ENCODE measurements at regions not wholly inside any gene's neighbourhood (a gene's known extent, or its start where the extent isn't known, plus 50 kb on each side); places are given as distances from the start of the nearest gene placed in this dataset.
A peak's percentile ranks its signal among the peaks of the same experiment; 100 is the strongest.

DNA sequence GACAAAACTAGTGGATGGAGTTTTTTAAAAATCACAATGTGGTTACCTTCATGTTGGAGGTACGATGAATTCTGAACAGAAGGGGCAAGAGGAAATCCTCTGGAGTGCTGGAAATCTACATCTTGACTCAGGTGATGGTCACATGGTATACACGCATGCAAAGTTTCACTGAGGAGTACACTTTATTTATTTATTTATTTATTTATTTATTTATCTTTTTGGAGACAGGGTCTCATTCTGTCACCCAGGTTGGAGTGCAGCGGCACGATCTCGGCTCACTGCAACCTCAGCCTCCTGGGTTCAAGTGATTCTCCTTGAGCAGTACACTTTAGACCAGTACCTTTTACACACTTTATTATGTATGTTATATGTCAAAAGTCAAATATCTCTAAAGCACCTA lies 645.7 kb upstream of the DIPK2B start:
- DNase-seq (ENCODE audit: low read depth, low spot score), result no peak
- in situ Hi-C loops (cut with HindIII; ENCODE audit: low pct_unique_long_range_greater_than_20kb, low sequenced_read_pairs), result no loop called here

DNA sequence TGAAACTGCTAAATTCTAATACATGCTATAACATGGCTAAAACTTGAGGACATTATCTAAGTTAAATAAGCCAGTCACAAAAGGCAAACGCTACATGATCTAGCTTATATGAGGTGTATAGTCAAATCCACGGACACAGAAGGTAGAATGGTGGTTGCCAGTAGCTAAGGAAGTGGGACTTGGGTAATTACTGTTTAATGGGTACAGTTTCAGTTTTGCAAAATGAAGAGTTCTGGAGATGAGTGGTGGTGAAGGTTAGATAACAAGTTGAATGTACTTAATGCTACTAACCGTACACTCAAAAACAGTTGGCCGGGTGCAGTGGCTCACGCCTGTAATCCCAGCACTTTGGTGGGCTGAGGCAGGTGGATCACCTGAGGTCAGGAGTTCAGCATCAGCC lies 644.5 kb upstream of the DIPK2B start:
- in situ Hi-C loops (cut with HindIII; ENCODE audit: low pct_unique_long_range_greater_than_20kb, low sequenced_read_pairs), result no loop called here
- DNase-seq (ENCODE audit: low read depth, low spot score), result no peak

DNA sequence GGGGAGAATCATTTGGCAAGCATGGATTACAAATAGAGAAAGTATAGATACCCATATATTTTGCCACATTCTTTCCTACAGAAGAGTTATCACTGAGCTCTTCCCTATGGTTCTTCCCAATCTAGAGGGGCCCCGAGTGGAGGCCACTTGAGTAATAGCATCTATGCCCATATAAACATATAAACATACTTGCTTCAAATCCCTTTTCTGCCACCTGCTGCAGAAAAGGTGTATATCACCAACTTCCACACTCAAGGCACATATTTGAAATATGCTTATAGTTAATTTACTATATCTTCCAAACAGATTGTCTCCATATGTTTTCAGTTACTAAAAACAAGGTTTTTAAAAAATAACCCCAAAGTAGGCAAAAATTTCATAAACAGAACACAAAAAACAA lies 642.8 kb upstream of the DIPK2B start:
- in situ Hi-C loops (cut with HindIII; ENCODE audit: low pct_unique_long_range_greater_than_20kb, low sequenced_read_pairs), result no loop called here
- peak; percentile 10 for DNase-seq (ENCODE audit: low read depth, low spot score)

DNA sequence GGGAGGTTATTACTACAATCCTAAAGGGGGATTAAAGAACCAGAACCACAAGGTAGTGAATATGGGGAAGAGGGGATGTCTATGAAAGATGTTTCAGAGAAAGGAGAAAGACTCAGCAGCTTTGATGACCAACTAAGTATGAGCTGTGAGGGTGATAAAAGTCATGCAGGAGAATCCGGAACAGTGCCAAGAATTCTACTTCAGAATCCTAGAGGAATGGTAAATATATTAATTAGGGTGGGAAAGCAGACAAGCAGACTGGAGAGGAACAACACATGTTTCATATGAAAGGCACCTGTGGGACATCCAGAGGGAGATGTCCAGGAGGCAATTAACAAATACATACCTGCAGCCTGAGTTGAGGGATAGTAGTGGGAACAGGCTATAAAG lies 642.2 kb upstream of the DIPK2B start:
- in situ Hi-C loops (cut with HindIII; ENCODE audit: low pct_unique_long_range_greater_than_20kb, low sequenced_read_pairs), result no loop called here

DNA sequence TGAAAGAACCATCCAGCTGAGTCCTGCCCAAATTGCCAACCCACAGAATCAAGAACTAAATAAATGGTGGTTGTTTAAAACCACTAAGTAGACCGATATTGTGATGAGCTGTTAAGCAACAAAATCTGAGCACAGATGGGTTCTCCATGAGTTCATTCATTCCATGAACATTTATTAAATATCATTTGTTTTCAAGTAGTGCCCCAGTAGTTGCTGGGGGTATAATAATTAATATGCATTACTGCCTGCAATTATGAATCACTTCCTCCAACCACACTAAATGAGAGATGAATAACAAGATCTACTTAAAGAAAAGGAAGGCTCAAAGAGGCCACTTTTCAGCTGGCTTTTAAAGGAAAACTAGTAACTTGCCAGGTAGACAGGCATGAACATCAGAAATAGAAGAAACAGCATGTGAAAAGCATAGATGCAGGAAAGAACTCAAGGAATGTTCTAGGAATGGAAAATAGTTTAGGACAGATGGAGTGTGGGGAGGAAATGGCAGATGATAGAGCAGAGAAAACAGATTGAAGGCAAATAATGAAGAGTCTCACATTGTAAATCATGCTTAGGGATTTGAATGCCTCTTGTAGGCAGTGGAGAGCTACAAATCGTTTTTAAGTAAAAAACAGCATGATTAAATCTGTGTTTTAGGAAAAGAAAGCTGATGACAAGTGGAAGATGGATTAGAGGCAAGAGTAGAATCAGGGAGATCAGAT lies 641.7 kb upstream of the DIPK2B start:
- in situ Hi-C loops (cut with HindIII; ENCODE audit: low pct_unique_long_range_greater_than_20kb, low sequenced_read_pairs), result no loop called here

More for the DNA sequence above, 642.2 kb upstream of the DIPK2B start:
- no peak for DNase-seq (ENCODE audit: low read depth, low spot score)

DNA sequence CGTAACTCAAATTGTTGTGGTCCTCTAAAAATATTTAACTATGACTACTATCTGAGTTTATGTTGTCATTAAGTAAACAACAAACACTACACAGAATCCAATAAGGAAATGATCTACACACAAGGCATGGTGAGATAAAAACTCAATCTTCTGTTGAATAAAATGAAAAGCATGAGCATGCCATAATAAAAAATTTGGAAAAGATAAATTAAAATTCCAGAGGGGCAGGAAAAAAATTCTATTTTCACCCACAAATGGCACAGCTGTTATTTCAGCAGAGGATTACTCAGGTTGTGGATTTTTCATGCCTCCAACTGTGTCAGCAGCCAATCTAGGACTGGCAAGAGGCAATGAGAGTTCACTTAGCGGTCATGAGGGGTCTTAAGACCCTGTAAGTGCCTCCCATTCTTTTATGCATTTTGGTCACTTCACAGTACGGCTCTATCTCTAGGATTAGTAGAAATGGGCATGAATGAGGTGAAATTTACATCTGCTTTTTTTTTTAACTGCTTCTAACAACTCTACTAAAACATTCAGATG lies 639.8 kb upstream of the DIPK2B start:
- in situ Hi-C loops (cut with HindIII; ENCODE audit: low pct_unique_long_range_greater_than_20kb, low sequenced_read_pairs), result no loop called here
- no peak for DNase-seq (ENCODE audit: low read depth, low spot score)

More for the DNA sequence above, 641.7 kb upstream of the DIPK2B start:
- no peak for DNase-seq (ENCODE audit: low read depth, low spot score)

DNA sequence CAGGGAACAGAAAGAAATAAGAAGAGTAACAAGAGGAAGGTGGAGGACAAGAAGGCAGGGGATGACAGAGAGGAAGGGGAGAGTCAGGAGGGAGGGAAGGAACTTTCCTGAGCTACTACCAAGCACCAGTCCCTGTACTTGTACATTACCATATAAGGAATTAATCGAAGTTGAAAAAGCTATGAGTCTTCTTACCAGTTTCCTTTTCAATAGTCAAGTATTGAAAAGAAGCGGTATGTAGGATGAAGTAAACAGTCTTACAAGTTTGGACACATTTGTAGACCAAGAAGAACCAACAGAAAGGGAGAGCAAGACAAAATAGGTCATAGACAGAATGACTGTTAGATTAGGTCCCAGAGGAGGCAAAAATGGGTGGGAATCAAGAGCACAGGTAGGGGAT lies 629.7 kb upstream of the DIPK2B start:
- DNase-seq (ENCODE audit: low read depth, low spot score), result no peak
- in situ Hi-C loops (cut with HindIII; ENCODE audit: low pct_unique_long_range_greater_than_20kb, low sequenced_read_pairs), result no loop called here

DNA sequence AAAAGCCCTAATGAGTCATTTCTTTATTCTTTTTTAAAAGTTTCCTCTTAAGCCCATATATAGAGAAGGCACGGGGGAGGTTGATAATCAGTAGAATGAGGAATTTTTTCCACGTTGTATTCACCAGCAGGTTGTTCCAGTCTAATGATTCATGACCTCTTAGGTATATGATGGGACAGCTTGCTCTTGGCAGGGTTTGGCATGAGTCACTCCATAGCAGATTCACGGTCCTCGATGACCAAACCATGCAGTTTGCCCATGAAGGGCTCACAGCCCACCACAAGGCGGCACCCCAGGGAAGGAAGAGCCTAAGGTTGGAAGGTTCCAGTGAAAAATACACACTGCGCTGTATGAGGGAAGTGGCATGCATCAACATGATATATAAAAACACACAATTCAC lies 623.8 kb upstream of the DIPK2B start:
- in situ Hi-C loops (cut with HindIII; ENCODE audit: low pct_unique_long_range_greater_than_20kb, low sequenced_read_pairs), result no loop called here
- DNase-seq (ENCODE audit: low read depth, low spot score), result peak; percentile 64

DNA sequence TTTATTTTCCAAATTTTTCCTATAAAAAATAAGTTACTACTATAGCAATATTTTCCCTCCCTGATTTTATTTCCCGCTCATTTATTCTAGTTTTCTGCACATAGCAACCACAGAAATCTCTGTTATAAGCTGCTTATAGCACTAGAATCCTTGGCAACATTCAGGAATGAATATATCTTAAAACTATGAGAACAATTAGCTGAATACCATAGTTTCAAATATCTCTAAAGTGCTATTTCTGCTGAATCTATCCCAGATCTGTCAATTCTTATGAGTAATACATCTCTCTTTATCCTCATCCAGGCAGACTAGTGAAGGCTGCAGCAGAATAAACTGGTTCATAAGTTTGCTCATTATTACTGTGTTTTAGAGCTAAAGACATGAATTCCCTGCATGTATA lies 622.9 kb upstream of the DIPK2B start:
- DNase-seq (ENCODE audit: low read depth, low spot score), result no peak
- in situ Hi-C loops (cut with HindIII; ENCODE audit: low pct_unique_long_range_greater_than_20kb, low sequenced_read_pairs), result no loop called here

DNA sequence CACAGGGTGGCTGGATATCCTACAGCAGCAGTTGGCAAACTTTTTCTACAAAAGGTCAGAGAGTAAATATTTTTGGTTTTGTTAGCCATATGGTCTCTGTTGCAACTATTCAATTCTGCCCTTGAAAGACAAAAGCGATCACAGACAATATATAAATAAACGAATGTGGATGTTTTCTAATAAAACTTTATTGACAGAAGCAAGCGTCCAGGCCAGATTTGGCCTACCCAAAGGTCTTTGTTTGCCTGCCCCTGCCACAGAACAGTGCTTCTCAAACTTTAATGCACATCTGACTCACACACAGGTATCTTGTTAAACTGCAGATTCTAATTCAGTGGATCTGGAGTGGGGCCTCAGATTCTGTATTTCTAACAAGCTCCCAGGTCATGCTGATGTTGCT lies 621.4 kb upstream of the DIPK2B start:
- DNase-seq (ENCODE audit: low read depth, low spot score), result no peak

DNA sequence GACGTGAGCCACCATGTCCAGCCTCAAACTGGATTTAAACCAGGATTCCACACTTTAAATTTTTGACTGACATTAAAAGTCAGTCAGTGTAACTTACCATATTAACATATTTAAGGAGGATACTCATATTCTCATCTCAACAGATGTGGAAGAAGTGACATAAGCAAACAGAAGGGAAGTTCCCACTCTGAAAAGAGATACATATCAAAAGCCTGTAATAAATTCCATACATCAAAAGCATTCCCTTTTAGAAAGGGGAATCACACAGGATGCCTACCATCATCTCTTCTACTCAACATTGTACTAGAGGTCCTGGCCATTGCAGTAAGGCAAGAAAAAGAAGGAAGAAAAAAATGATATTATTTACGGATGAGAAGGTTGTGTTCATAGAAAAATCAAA lies 618.2 kb upstream of the DIPK2B start:
- no peak for DNase-seq (ENCODE audit: low read depth, low spot score)
- in situ Hi-C loops (cut with HindIII; ENCODE audit: low pct_unique_long_range_greater_than_20kb, low sequenced_read_pairs), result no loop called here

More for the DNA sequence above, 621.4 kb upstream of the DIPK2B start:
- in situ Hi-C loops (cut with HindIII; ENCODE audit: low pct_unique_long_range_greater_than_20kb, low sequenced_read_pairs), result no loop called here

DNA sequence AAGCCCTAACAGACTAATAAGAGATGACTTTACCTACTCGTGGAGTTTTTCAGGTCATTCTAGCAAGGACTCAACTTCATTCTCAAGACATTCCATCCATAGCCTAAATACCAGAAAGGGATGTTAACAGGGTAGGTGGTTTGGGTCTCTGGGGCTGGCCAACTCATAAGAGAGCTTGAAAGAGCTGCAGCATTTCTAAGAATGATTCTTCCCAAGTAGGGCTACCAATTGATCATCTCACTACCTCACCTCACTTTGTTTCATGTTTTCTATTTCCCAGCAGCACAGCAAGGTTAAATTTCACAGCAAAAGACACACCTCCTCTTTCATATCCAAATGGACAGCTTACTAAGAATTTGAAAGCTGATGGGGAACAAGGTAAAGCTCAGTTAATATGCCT lies 614.8 kb upstream of the DIPK2B start:
- no peak for DNase-seq (ENCODE audit: low read depth, low spot score)
- in situ Hi-C loops (cut with HindIII; ENCODE audit: low pct_unique_long_range_greater_than_20kb, low sequenced_read_pairs), result no loop called here

DNA sequence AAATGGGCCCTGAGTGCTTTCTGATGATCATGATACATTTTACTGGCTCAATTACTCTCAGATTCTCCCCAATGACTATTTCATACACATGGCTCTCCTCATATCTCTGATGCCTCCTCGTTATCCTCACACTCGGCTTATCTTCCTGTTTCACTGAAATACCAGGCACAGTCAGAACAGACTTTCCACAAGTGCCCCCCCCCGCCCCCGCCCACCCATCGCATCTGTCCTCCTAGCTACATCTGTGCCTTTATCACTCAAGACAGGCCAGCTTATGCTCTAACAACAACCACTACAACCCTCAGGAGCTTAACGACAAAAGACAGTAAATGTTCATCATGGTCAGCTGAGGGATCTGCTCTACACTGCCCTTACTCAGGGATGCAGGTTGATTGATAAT lies 610.6 kb upstream of the DIPK2B start:
- in situ Hi-C loops (cut with HindIII; ENCODE audit: low pct_unique_long_range_greater_than_20kb, low sequenced_read_pairs), result no loop called here
- DNase-seq (ENCODE audit: low read depth, low spot score), result no peak

DNA sequence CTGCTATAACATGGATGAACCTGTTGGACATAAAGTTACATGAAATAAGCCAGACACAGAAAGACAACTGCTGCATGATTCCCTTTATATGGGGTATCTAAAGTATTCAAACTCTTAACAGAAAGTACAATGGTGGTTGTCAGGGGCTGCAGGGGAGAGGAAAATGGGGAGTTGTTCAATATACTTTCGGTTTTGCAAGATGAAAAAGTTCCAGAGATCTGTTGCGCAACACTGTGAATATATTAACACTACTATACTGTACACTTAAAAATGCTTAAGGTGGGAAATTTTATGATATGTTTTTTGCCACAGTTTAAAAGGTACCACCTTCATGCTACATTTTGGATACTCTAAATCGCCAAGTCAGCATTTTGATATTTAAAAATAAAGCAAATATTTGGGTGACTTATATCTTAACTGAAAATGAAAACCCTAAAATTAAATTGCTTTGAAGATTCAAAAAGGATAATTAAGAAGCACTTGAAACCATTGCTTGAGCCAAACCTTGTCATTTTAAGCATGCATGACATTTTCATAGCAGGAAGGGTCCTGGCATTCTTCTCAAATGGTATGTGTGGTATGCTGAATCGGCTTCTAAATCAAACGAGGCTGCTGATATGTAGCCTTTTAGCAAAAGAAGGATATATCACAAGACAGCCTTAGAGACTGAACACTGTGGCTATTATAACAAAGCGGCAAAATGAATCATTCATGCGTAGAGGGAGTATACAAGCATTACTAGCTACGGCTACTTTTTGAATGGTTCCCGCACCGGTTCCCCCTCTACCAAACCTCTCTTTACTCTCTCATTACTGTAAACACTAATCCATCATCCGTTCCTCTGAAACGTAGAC lies 607.1 kb upstream of the DIPK2B start:
- DNase-seq (ENCODE audit: low read depth, low spot score), result peak; percentile 81
- in situ Hi-C loops (cut with HindIII; ENCODE audit: low pct_unique_long_range_greater_than_20kb, low sequenced_read_pairs), result no loop called here

DNA sequence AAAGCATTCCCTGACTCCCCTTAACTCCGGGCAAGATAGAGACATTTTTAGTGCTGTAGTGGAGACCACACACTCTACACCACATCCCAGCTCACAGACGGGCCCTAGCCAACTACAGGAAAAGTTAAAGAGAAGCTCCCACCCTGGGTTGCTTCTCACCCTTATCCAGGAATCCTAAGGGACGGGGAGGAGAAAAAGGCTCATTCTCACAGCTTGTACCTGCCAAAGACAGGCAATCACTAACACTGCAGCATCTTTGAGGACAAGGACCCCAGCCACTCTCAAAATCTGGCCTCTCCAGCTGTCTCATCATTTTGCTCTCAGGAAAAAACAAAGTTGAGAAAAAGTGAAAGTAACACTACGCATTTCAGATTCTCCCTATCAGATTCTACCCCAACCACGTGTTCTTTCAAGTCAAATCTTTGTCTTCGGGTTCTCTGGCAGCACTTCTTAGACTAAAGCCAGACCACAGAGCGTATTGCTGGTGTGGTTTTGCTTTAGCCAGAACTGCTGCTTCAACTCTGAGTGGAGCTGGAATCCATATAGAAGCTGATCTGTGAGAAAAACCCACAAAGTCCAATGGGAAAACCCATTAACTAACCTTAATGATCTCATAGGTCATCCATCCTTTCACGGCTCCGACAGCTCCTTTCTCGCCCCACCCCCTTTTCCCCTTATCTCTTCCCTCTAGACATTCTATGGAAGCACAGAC lies 605.9 kb upstream of the DIPK2B start:
- in situ Hi-C loops (cut with HindIII; ENCODE audit: low pct_unique_long_range_greater_than_20kb, low sequenced_read_pairs), result no loop called here
- peak; percentile 41 for DNase-seq (ENCODE audit: low read depth, low spot score)

DNA sequence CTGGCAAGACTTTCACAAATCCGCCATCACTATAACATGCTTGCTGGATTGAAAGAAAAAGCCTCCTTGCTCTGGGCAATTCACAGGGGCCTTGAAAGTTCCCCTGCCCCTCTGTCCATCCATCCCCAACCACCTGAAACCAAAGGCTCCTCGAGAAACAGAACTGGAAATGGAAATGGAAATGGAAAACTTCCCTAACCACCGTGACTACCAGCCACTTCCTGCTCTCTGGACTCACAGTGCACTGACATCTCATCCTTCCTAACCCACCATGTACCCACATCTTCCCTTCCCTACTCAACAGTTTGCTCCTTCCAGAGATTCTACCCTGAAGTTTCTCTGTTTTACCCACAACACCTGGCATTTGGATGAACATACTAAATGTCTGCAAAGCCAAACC lies 603.6 kb upstream of the DIPK2B start:
- DNase-seq (ENCODE audit: low read depth, low spot score), result no peak
- in situ Hi-C loops (cut with HindIII; ENCODE audit: low pct_unique_long_range_greater_than_20kb, low sequenced_read_pairs), result no loop called here

DNA sequence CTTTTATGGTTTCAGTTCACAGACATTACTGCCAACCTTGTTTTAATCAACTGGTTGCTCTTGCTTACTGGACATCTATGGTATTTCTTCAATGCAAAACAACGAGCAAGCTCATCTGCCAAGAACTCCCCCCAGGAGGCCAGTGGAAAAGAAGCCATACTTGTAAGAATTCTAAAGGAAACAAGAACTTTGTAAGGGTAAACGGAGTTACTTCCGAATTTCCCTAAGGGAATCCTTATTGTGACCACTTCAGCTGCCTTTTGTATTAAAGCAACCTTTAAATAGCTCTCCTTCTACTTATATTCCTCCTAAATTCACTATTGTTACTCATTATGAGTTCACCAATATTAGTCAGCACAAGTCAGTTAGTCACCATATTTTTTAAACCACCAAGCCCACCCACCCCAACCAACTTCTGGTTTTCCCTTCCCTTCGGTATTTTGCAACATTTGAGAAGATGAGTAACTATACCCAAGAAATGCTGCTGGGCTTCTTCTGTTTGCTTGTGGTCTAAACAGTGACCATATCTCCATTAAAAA lies 602.8 kb upstream of the DIPK2B start:
- in situ Hi-C loops (cut with HindIII; ENCODE audit: low pct_unique_long_range_greater_than_20kb, low sequenced_read_pairs), result no loop called here
- no peak for DNase-seq (ENCODE audit: low read depth, low spot score)

DNA sequence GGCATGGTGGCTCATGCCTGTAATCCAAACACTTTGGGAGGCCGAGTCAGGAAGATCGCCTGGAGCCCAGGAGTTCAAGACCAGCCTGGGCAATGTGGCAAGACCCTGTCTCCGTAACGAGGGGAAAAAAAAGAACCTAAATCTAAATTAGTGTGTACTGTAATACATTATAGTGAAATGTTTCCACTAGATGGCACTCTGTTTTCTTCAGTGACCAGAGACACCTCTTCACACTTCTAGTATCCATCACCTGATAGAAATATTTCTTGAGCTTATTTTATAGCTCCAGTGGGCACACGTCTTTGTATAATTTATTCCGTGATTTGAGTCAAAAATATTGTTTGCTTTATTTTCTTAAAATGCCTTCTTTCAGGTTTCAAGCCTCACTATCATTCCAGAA lies 600.9 kb upstream of the DIPK2B start:
- peak; percentile 79 for DNase-seq (ENCODE audit: low read depth, low spot score)

More for the DNA sequence above, 600.9 kb upstream of the DIPK2B start:
- in situ Hi-C loops (cut with HindIII; ENCODE audit: low pct_unique_long_range_greater_than_20kb, low sequenced_read_pairs), result no loop called here

Measured in SK-MEL-5 (cell line).